Smooth muscle cell (in vitro differentiated cells): ENCODE measurements at regions not wholly inside any gene's neighbourhood (a gene's known extent, or its start where the extent isn't known, plus 50 kb on each side); places are given as distances from the start of the nearest gene placed in this dataset.

Source experiments
- DNase-seq: peaks from one replicate; lab custom pipeline; 2025; ENCODE audit not compliant: unreplicated experiment; lab: John Stamatoyannopoulos, UW
- H2AFZ ChIP-seq: fragments of 200-600 bp; sonication (generic); 2 replicates; pipeline ENCODE4 v1.6.0; 2016; ENCODE audit warnings: antibody characterized with exemption, low read depth, mild to moderate bottlenecking
- H3F3A ChIP-seq: fragments of 200-600 bp; sonication (generic); 2 replicates; pipeline ENCODE4 v1.6.0; 2017; ENCODE audit warnings: antibody characterized with exemption, low read depth
- H3K27ac ChIP-seq: fragments of 200-600 bp; sonication (generic); 2 replicates; pipeline ENCODE4 v1.5.1; 2016; ENCODE audit warnings: low read depth, mild to moderate bottlenecking
- H3K27me3 ChIP-seq: fragments of 200-600 bp; sonication (generic); 2 replicates; pipeline ENCODE4 v1.6.1; 2016; ENCODE audit warnings: low read depth, mild to moderate bottlenecking
- H3K36me3 ChIP-seq: fragments of 200-600 bp; sonication (generic); 2 replicates; pipeline ENCODE4 v1.5.1; 2016; ENCODE audit warnings: low read depth
- H3K4me1 ChIP-seq: fragments of 200-600 bp; sonication (generic); 2 replicates; pipeline ENCODE4 v1.5.1; 2016; ENCODE audit warnings: low read depth
- H3K4me2 ChIP-seq: fragments of 200-600 bp; sonication (generic); 2 replicates; pipeline ENCODE4 v1.6.0; 2016; ENCODE audit warnings: mild to moderate bottlenecking
- H3K4me3 ChIP-seq: fragments of 200-600 bp; sonication (generic); 2 replicates; pipeline ENCODE4 v1.5.1; 2016; ENCODE audit warnings: mild to moderate bottlenecking
- H3K79me2 ChIP-seq: fragments of 200-600 bp; sonication (generic); 2 replicates; pipeline ENCODE4 v1.6.0; 2016; ENCODE audit warnings: low read depth, mild to moderate bottlenecking
- H3K9ac ChIP-seq: fragments of 200-600 bp; sonication (generic); 2 replicates; pipeline ENCODE4 v1.6.0; 2016; ENCODE audit warnings: low read depth
- H3K9me3 ChIP-seq: fragments of 200-600 bp; sonication (generic); replicated peaks from 2 replicates; pipeline ENCODE4 v1.5.1; 2016; ENCODE audit warnings: low read depth
- H4K20me1 ChIP-seq: fragments of 200-600 bp; sonication (generic); 2 replicates; pipeline ENCODE4 v1.6.0; 2016; ENCODE audit warnings: low read depth
- CTCF ChIP-seq: fragments of 200-600 bp; sonication (generic); IDR thresholded peaks from 2 replicates; pipeline ENCODE4 v1.5.1; 2017; ENCODE audit warnings: borderline replicate concordance, mild to moderate bottlenecking, antibody characterized with exemption; ENCODE audit not compliant: insufficient read depth, poor library complexity, severe bottlenecking
- WGBS: methylation state at CpG from one replicate; pipeline ENCODE4 v1.1.7; 2016; ENCODE audit warnings: low lambda C conversion rate; 5-methylcytosine and 5-hydroxymethylcytosine counted together

- Histone ChIP-seq H2AFZ (no peak overlapping the region), H3F3A (no peaks in the 10 kb centered on the region), H3K36me3 (no peaks in the 10 kb centered on the region), H3K4me2 (no peak overlapping the region), H3K4me3 (no peak overlapping the region), H3K9ac (no peak overlapping the region), H3K79me2 (no peaks in the 10 kb centered on the region), H4K20me1 (no peaks in the 10 kb centered on the region), H3K27ac (no peak overlapping the region), H3K27me3 (peaks cover 3% of the 10 kb centered on the region), H3K9me3 (no peaks in the 10 kb centered on the region), H3K4me1 (peaks cover 6% of the 10 kb centered on the region)
- no peak for DNase-seq
- no peak for TF ChIP-seq CTCF
Measured at GRCh38 chr2:57862727-57863126, 183.9 kb upstream of the VRK2 start.

GRCh38 chr2:57864926-57865325, 181.7 kb upstream of the VRK2 start:
- 95% methylated on average over 2 of the region's 2 CpGs for WGBS
- no peaks in the 10 kb centered on the region for H3K36me3 ChIP-seq
- H3K9ac ChIP-seq: no peak overlapping the region
- H3K4me1 ChIP-seq: peaks cover 6% of the 10 kb centered on the region
- peaks cover 3% of the 10 kb centered on the region for H3K27me3 ChIP-seq
- no peaks in the 10 kb centered on the region for H3F3A ChIP-seq
- no peaks in the 10 kb centered on the region for H3K79me2 ChIP-seq
- no peak for DNase-seq
- no peak overlapping the region for H3K27ac ChIP-seq
- no peak for TF ChIP-seq CTCF
- no peak overlapping the region for H2AFZ ChIP-seq
- H3K4me3 ChIP-seq: no peak overlapping the region
- no peaks in the 10 kb centered on the region for H3K9me3 ChIP-seq
- no peak overlapping the region for H3K4me2 ChIP-seq
- no peaks in the 10 kb centered on the region for H4K20me1 ChIP-seq

GRCh38 chr2:57867730-57868129, 178.9 kb upstream of the VRK2 start:
- Histone ChIP-seq H2AFZ (no peak overlapping the region), H3K4me2 (no peak overlapping the region), H3K27me3 (peaks cover 3% of the 10 kb centered on the region), H3F3A (no peaks in the 10 kb centered on the region), H3K4me3 (no peak overlapping the region), H3K9ac (no peak overlapping the region), H3K79me2 (no peaks in the 10 kb centered on the region), H3K9me3 (no peaks in the 10 kb centered on the region), H3K4me1 (peaks cover 2% of the 10 kb centered on the region), H3K36me3 (no peaks in the 10 kb centered on the region), H4K20me1 (no peaks in the 10 kb centered on the region), H3K27ac (no peak overlapping the region)
- no peak for DNase-seq
- 91% methylated on average over 3 of the region's 3 CpGs for WGBS
- no peak for TF ChIP-seq CTCF

- Histone ChIP-seq H4K20me1 (no peaks in the 10 kb centered on the region), H3K4me1 (no peaks in the 10 kb centered on the region), H3K4me2 (no peak overlapping the region), H3F3A (no peaks in the 10 kb centered on the region), H3K27me3 (peaks cover 3% of the 10 kb centered on the region), H3K9me3 (no peaks in the 10 kb centered on the region), H3K9ac (no peak overlapping the region), H3K4me3 (no peak overlapping the region), H3K36me3 (no peaks in the 10 kb centered on the region), H2AFZ (no peak overlapping the region), H3K79me2 (no peaks in the 10 kb centered on the region), H3K27ac (no peak overlapping the region)
- TF ChIP-seq CTCF: no peak
- DNase-seq: no peak
Measured at GRCh38 chr2:57868619-57869139, 177.9 kb upstream of the VRK2 start.
